CD8-positive, alpha-beta memory T cell (primary cell): ENCODE measurements at regions not wholly inside any gene's neighbourhood (a gene's known extent, or its start where the extent isn't known, plus 50 kb on each side); places are given as distances from the start of the nearest gene placed in this dataset.

ENCODE experiments used
- CTCF ChIA-PET: fragments of 350-600 bp; sonication (Branson Sonifier 250); formaldehyde crosslinking; loops from one replicate; lab custom pipeline; 2021; ENCODE audit warnings: antibody characterized with exemption; lab: Charles Lee
- POLR2A ChIA-PET: fragments of 350-600 bp; sonication (Branson Sonifier 250); formaldehyde crosslinking; loops from one replicate; lab custom pipeline; 2021; ENCODE audit warnings: antibody characterized with exemption; lab: Charles Lee
- DNase-seq, 5 donors: peaks; one replicate each; pipeline versions ENCODE4 v3.0.0 to v3.0.0-alpha.2; 2020 to 2022; ENCODE audit warnings: mixed read lengths in 1 of 5
- H3K27ac ChIP-seq: one replicate; pipeline ENCODE4 v1.7.0; 2013; ENCODE audit warnings: low read depth, mild to moderate bottlenecking, low read length, moderate library complexity
- H3K27me3 ChIP-seq: 2 replicates; pipeline ENCODE4 v1.7.0; 2013; ENCODE audit warnings: low read length, mild to moderate bottlenecking; ENCODE audit not compliant: insufficient read depth, poor library complexity, severe bottlenecking
- H3K36me3 ChIP-seq: 2 replicates; pipeline ENCODE4 v1.7.0; 2013; ENCODE audit warnings: mild to moderate bottlenecking, low read length, moderate library complexity; ENCODE audit not compliant: insufficient read depth
- H3K4me1 ChIP-seq: 2 replicates; pipeline ENCODE4 v1.7.0; 2013; ENCODE audit warnings: mild to moderate bottlenecking, low read length, moderate library complexity; ENCODE audit not compliant: insufficient read depth
- H3K4me3 ChIP-seq: 2 replicates; pipeline ENCODE4 v1.7.0; 2013; ENCODE audit warnings: mild to moderate bottlenecking, low read length
- H3K9me3 ChIP-seq: 2 replicates; pipeline ENCODE4 v1.7.0; 2013; ENCODE audit warnings: mild to moderate bottlenecking, low read length
- H3K27ac Mint-ChIP-seq, 8 donors: one replicate each; pipeline ENCODE4 v1.8.0; 2020 to 2021; ENCODE audit warnings: mixed read lengths in 8 of 8, mild to moderate bottlenecking in 6 of 8, inconsistent platforms in 3 of 8, moderate library complexity in 3 of 8
- H3K27me3 Mint-ChIP-seq, 2 donors: one replicate each; pipeline ENCODE4 v1.8.0; 2020 to 2021; ENCODE audit warnings: mixed read lengths in 2 of 2, mild to moderate bottlenecking in 1 of 2, moderate library complexity in 1 of 2
- H3K36me3 Mint-ChIP-seq, 3 donors: one replicate each; pipeline ENCODE4 v1.8.0; 2020 to 2021; ENCODE audit warnings: mixed read lengths in 3 of 3, inconsistent platforms in 1 of 3, mild to moderate bottlenecking in 1 of 3
- H3K4me1 Mint-ChIP-seq, 3 donors: one replicate each; pipeline ENCODE4 v1.8.0; 2020 to 2021; ENCODE audit warnings: mixed read lengths in 3 of 3, inconsistent platforms in 1 of 3, mild to moderate bottlenecking in 1 of 3
- H3K4me3 Mint-ChIP-seq, 7 donors: one replicate each; pipeline ENCODE4 v1.8.0; 2020 to 2021; ENCODE audit warnings: mixed read lengths in 7 of 7, mild to moderate bottlenecking in 6 of 7, moderate library complexity in 4 of 7, inconsistent platforms in 2 of 7
- H3K9me3 Mint-ChIP-seq, 5 donors: one replicate each; pipeline ENCODE4 v1.8.0; 2020 to 2022; ENCODE audit warnings: mixed read lengths in 5 of 5, mild to moderate bottlenecking in 3 of 5, moderate library complexity in 2 of 5, inconsistent platforms in 1 of 5

DNA sequence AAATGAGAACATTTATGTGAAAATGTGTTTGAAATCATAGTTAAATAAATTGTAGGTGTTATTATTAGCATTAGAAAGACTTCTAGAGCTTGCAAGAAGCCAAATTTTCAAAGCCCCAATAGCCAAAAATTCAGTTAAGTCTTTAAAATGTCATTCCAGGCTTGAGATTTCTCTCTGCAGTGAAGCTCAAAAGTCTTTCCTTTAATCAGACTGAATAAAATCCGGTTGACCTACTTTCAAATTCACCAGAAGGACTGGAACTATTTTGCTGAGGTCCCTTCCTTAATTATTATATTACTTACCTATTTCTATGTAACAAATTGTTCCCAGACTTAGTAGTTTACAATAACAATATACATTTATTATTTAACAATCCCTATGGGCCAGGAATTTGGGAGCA, 112.2 kb upstream of the TRPM3 start:
- no peaks in the 10 kb centered on the region for H3K4me1 Mint-ChIP-seq
- ChIA-PET CTCF (no interaction called here), POLR2A (no interaction called here)
- Histone ChIP-seq H3K9me3 (no peaks in the 10 kb centered on the region), H3K27ac (no peak overlapping the region), H3K4me1 (no peaks in the 10 kb centered on the region), H3K27me3 (no peaks in the 10 kb centered on the region), H3K36me3 (no peaks in the 10 kb centered on the region), H3K4me3 (no peak overlapping the region)
- peaks cover 0 to 7% of the 10 kb centered on the region in 2 donors for H3K27me3 Mint-ChIP-seq
- no peak overlapping the region for H3K27ac Mint-ChIP-seq
- H3K9me3 Mint-ChIP-seq: peaks cover 0 to 1% (median 0%) of the 10 kb centered on the region in 5 donors
- H3K4me3 Mint-ChIP-seq: no peak overlapping the region
- no peaks in the 10 kb centered on the region for H3K36me3 Mint-ChIP-seq
- DNase-seq: no peak

- H3K4me1 Mint-ChIP-seq: no peaks in the 10 kb centered on the region
- no peak overlapping the region for H3K4me3 ChIP-seq
- no peaks in the 10 kb centered on the region for H3K36me3 Mint-ChIP-seq
- H3K27me3 ChIP-seq: no peaks in the 10 kb centered on the region
- ChIA-PET CTCF (no interaction called here), POLR2A (no interaction called here)
- H3K27me3 Mint-ChIP-seq: peaks cover 2 to 6% of the 10 kb centered on the region in 2 donors
- no peak overlapping the region for H3K4me3 Mint-ChIP-seq
- H3K4me1 ChIP-seq: no peaks in the 10 kb centered on the region
- H3K9me3 ChIP-seq: no peaks in the 10 kb centered on the region
- DNase-seq: no peak
- no peak overlapping the region for H3K27ac ChIP-seq
- H3K27ac Mint-ChIP-seq: no peak overlapping the region
- peaks cover 0 to 3% (median 0%) of the 10 kb centered on the region in 5 donors for H3K9me3 Mint-ChIP-seq
- H3K36me3 ChIP-seq: no peaks in the 10 kb centered on the region
Observed at GRCh38 chr9:71223953-71224538, 102.6 kb upstream of the TRPM3 start.

DNA sequence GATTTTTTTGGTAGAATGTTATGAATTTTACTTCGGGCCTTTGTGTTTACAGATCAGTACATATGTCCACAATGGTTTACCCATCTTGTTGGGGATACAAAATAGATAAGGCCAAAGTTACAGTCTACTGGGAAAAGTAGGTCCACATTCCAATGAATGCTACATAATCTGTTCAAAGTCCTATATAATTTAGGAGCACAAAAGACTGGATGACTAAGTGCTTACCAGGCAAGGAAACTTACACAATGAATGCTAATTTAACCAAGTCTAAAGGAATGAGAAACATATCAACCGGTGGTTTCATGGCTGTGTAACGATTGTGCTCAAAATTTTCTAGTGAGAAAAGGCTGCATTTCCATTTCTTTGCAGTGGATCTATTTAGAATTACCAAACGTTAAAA, 97.4 kb upstream of the TRPM3 start:
- Mint-ChIP-seq H3K4me3 (no peak overlapping the region), H3K9me3 (peaks cover 0 to 8% (median 0%) of the 10 kb centered on the region in 5 donors), H3K36me3 (no peaks in the 10 kb centered on the region), H3K27ac (no peak overlapping the region), H3K4me1 (no peaks in the 10 kb centered on the region), H3K27me3 (peaks cover 2 to 6% of the 10 kb centered on the region in 2 donors)
- no peaks in the 10 kb centered on the region for H3K4me1 ChIP-seq
- CTCF ChIA-PET: no interaction called here
- POLR2A ChIA-PET: no interaction called here
- no peaks in the 10 kb centered on the region for H3K27me3 ChIP-seq
- no peak for DNase-seq
- H3K4me3 ChIP-seq: no peak overlapping the region
- no peaks in the 10 kb centered on the region for H3K9me3 ChIP-seq
- no peak overlapping the region for H3K27ac ChIP-seq
- no peaks in the 10 kb centered on the region for H3K36me3 ChIP-seq

DNA sequence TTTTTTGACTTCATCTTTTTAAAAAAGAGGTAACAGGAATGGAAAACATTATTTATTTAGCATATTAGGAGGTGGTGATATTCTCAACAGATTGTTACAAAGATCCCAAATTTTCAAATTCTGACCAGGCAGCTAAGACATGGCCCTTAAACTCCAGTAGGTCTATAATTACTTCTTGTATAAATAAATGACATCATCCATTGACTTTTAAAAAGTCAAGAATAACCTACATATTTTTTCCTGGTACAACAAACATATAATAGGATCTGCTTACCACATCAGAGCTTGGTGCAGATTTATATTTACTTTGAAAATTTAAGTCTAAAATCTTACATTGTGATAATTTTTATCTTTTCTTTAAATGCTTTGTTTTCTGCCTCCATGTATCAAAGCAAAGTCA, 92.2 kb upstream of the TRPM3 start:
- ChIA-PET POLR2A (no interaction called here), CTCF (no interaction called here)
- Mint-ChIP-seq H3K9me3 (peaks cover 0 to 9% (median 6%) of the 10 kb centered on the region in 5 donors), H3K36me3 (no peaks in the 10 kb centered on the region), H3K4me3 (no peak overlapping the region), H3K4me1 (no peaks in the 10 kb centered on the region), H3K27me3 (no peaks in the 10 kb centered on the region), H3K27ac (no peak overlapping the region)
- no peaks in the 10 kb centered on the region for H3K27me3 ChIP-seq
- no peak for DNase-seq
- H3K27ac ChIP-seq: no peak overlapping the region
- no peaks in the 10 kb centered on the region for H3K36me3 ChIP-seq
- no peaks in the 10 kb centered on the region for H3K4me1 ChIP-seq
- H3K9me3 ChIP-seq: no peaks in the 10 kb centered on the region
- H3K4me3 ChIP-seq: no peak overlapping the region

DNA sequence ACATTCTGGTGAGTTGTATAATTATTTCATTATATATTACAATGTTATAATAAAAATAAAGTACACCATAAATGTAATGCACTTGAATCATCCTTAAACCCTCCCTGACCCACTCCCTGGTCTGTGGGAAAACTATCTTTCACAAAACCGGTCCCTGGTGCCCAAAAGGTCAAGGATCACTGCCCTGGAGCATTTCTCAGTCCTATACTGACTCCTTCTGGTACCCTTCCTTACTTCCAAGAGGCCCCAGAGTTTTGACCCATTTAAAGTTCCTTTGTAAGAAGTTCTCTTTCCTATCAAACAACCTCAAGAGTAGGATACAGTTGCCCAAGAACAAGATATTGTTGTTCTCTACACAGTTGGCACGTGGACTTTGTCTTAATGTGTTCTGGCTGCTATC, 88.9 kb upstream of the TRPM3 start:
- no peaks in the 10 kb centered on the region for H3K27me3 ChIP-seq
- Mint-ChIP-seq H3K27me3 (peaks cover 0 to 2% of the 10 kb centered on the region in 2 donors), H3K27ac (no peak overlapping the region), H3K9me3 (peaks cover 0 to 9% (median 6%) of the 10 kb centered on the region in 5 donors), H3K36me3 (no peaks in the 10 kb centered on the region), H3K4me1 (no peaks in the 10 kb centered on the region), H3K4me3 (no peak overlapping the region)
- H3K27ac ChIP-seq: no peak overlapping the region
- H3K9me3 ChIP-seq: no peaks in the 10 kb centered on the region
- no peak overlapping the region for H3K4me3 ChIP-seq
- no peaks in the 10 kb centered on the region for H3K4me1 ChIP-seq
- no peak for DNase-seq
- ChIA-PET CTCF (no interaction called here), POLR2A (no interaction called here)
- H3K36me3 ChIP-seq: no peaks in the 10 kb centered on the region

DNA sequence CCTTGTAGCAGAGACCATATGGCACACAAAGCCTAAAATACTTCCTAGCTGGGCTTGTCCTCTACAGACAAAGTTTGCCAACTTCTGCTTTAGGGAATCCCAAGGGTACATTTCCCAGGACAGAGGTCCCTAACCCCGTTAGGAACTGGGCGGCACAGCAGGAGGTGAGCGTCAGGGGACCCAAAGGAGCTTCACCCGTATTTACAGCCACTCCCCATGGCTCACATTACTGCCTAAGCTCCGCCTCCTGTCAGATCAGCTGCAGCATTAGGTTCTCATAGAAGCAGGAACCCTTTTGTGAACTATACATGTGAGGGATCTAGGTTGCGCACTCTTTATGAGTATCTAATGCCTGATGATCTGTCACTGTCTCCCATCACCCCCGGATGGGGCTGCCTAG, 88.5 kb upstream of the TRPM3 start:
- no peak overlapping the region for H3K4me3 Mint-ChIP-seq
- H3K4me1 Mint-ChIP-seq: no peaks in the 10 kb centered on the region
- Histone ChIP-seq H3K36me3 (no peaks in the 10 kb centered on the region), H3K27ac (no peak overlapping the region), H3K4me3 (no peak overlapping the region), H3K9me3 (no peaks in the 10 kb centered on the region), H3K27me3 (no peaks in the 10 kb centered on the region), H3K4me1 (no peaks in the 10 kb centered on the region)
- peaks cover 0 to 9% (median 6%) of the 10 kb centered on the region in 5 donors for H3K9me3 Mint-ChIP-seq
- DNase-seq: no peak
- no peak overlapping the region for H3K27ac Mint-ChIP-seq
- ChIA-PET POLR2A (no interaction called here), CTCF (no interaction called here)
- no peaks in the 10 kb centered on the region for H3K36me3 Mint-ChIP-seq
- H3K27me3 Mint-ChIP-seq: peaks cover 0 to 2% of the 10 kb centered on the region in 2 donors

DNA sequence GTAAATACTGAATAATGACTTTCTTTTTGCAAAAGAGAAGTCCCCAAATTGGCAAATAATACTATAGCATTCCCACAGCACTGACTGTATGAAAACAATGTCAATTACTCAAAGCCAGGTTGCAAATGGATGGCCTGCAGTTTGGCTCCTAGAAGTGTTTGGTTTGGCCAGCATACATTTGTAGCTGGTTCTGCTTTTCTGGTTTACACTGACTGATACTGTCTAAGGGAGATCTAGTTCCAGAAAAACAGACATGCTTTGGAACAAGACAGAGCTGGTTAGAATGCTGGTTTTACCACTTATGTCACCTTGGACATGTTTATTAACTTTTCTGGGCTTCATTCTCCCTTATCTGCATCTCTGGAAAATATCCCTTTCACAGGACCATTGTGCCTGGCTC, 81.5 kb upstream of the TRPM3 start:
- Histone ChIP-seq H3K27me3 (no peaks in the 10 kb centered on the region), H3K4me3 (no peak overlapping the region), H3K36me3 (no peaks in the 10 kb centered on the region), H3K27ac (no peak overlapping the region), H3K4me1 (no peaks in the 10 kb centered on the region), H3K9me3 (no peaks in the 10 kb centered on the region)
- POLR2A ChIA-PET: no interaction called here
- Mint-ChIP-seq H3K27me3 (peaks cover 0 to 2% of the 10 kb centered on the region in 2 donors), H3K36me3 (no peaks in the 10 kb centered on the region), H3K4me3 (no peak overlapping the region), H3K27ac (no peak overlapping the region), H3K9me3 (peaks cover 0 to 6% (median 2%) of the 10 kb centered on the region in 5 donors), H3K4me1 (no peaks in the 10 kb centered on the region)
- CTCF ChIA-PET: no interaction called here
- no peak for DNase-seq

DNA sequence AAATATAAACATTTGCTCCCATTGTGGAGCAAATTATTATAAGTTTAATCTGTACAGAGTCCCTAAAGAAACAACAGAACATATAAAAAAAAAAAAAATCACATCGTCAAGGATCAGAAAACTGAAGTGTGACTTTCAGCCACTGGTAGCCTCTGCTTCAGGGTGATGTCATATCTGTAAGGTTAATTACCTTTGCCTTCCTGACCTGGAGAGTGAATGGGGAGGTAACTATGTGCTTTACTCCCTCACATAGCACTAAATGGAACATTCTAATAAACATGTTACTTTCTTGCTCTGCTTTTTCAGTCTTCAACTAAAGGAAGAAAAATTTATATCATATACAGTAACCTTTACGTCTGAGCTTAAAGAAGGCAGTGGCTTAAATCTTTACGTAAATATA, 70.3 kb upstream of the TRPM3 start:
- Histone ChIP-seq H3K27me3 (no peaks in the 10 kb centered on the region), H3K27ac (no peak overlapping the region), H3K9me3 (no peaks in the 10 kb centered on the region), H3K4me1 (no peaks in the 10 kb centered on the region), H3K4me3 (no peak overlapping the region), H3K36me3 (no peaks in the 10 kb centered on the region)
- Mint-ChIP-seq H3K4me3 (no peak overlapping the region), H3K27ac (no peak overlapping the region), H3K27me3 (no peaks in the 10 kb centered on the region), H3K36me3 (no peaks in the 10 kb centered on the region), H3K9me3 (peaks cover 0 to 8% (median 5%) of the 10 kb centered on the region in 5 donors), H3K4me1 (no peaks in the 10 kb centered on the region)
- ChIA-PET POLR2A (no interaction called here), CTCF (no interaction called here)
- no peak for DNase-seq
